MCF 10A (cell line): ENCODE measurements at regions not wholly inside any gene's neighbourhood (a gene's known extent, or its start where the extent isn't known, plus 50 kb on each side); places are given as distances from the start of the nearest gene placed in this dataset.
A peak's percentile ranks its signal among the peaks of the same experiment; 100 is the strongest.

ENCODE experiments used
- BruUV-seq: library from RNA; stranded (reverse); fragments of 400-500 nt; replicated peaks from 2 replicates; lab custom pipeline; 2021; lab: Mats Ljungman, UMichigan
- CTCF ChIA-PET: fragments of 300-600 bp; sonication (Branson Sonifier 250); formaldehyde crosslinking; extraction: SDS; loops from one replicate; lab custom pipeline; 2021; ENCODE audit warnings: antibody characterized with exemption, inconsistent platforms; lab: Yijun Ruan, JAX
- POLR2A ChIA-PET: fragments of 300-600, 350-650 bp; sonication (Branson Sonifier 250); formaldehyde crosslinking; extraction: SDS; loops from one replicate; lab custom pipeline; 2020; ENCODE audit warnings: antibody characterized with exemption, inconsistent platforms; lab: Yijun Ruan, JAX
- DNase-seq: peaks from one replicate; pipeline ENCODE4 v3.0.0-alpha.2; 2018; ENCODE audit not compliant: unreplicated experiment
- H3K27ac Mint-ChIP-seq: one replicate; pipeline ENCODE4 v1.8.0; 2022; ENCODE audit warnings: mild to moderate bottlenecking, low read depth, mixed read lengths; ENCODE audit not compliant: unreplicated experiment
- H3K27me3 Mint-ChIP-seq: one replicate; pipeline ENCODE4 v1.8.0; 2022; ENCODE audit warnings: mixed read lengths; ENCODE audit not compliant: insufficient read depth, unreplicated experiment
- H3K36me3 Mint-ChIP-seq: one replicate; pipeline ENCODE4 v1.8.0; 2022; ENCODE audit warnings: mild to moderate bottlenecking, moderate library complexity, mixed read lengths; ENCODE audit not compliant: insufficient read depth, unreplicated experiment
- H3K4me1 Mint-ChIP-seq: one replicate; pipeline ENCODE4 v1.8.0; 2022; ENCODE audit warnings: mixed read lengths; ENCODE audit not compliant: insufficient read depth, unreplicated experiment
- H3K4me3 Mint-ChIP-seq: one replicate; pipeline ENCODE4 v1.8.0; 2022; ENCODE audit warnings: mild to moderate bottlenecking, moderate library complexity, mixed read lengths; ENCODE audit not compliant: unreplicated experiment
- H3K9me3 Mint-ChIP-seq: one replicate; pipeline ENCODE4 v1.8.0; 2022; ENCODE audit warnings: mixed read lengths; ENCODE audit not compliant: unreplicated experiment
- CTCF ChIP-seq: fragments of 200-600 bp; IDR thresholded peaks from one replicate; pipeline ENCODE4 v1.8.0; 2022; ENCODE audit warnings: antibody characterized with exemption, mild to moderate bottlenecking; ENCODE audit not compliant: unreplicated experiment
- intact Hi-C: fragments of 100-400 bp; cut with micrococcal nuclease; formaldehyde crosslinking; loops from 2 replicates; pipeline ENCODE4 v1.14.1; 2022

DNA sequence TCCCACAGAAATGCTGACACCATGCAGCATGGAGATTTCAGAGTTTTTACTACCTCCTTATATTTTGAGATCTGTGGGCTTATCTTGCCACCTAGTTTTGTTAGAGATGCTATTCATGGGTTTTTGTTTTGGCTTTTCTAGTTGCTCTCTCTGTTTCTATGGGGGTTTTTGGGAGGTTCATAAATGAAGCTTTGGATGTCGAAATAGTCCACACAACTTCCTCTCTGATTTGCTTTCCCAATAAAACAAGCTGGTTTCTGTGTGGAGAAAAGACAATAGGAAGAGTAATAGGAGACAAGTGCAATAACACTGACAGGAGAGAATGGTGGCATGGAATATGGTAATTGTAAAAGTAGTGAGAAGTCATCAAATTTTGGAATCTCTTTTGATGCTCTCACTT lies 106.8 kb upstream of the GPR149 start:
- H3K4me3 Mint-ChIP-seq = no peak overlapping the region
- ChIA-PET POLR2A (interaction anchor here (0.7 kb wide), 1 partner anchor 36 kb away, joined by 3 read pairs; no protein-coding TSS in a partner anchor), CTCF (no interaction called here)
- H3K4me1 Mint-ChIP-seq = peaks cover 20% of the 10 kb centered on the region
- no peak for TF ChIP-seq CTCF
- H3K9me3 Mint-ChIP-seq = peaks cover 16% of the 10 kb centered on the region
- intact Hi-C loops = no loop called here
- no peaks in the 10 kb centered on the region for H3K36me3 Mint-ChIP-seq
- no TSS peak for BruUV-seq
- DNase-seq = no peak
- H3K27ac Mint-ChIP-seq = no peak overlapping the region
- H3K27me3 Mint-ChIP-seq = no peaks in the 10 kb centered on the region

GRCh38 chr3:154522036-154522602 lies 92.1 kb upstream of the GPR149 start:
- intact Hi-C loops = no loop called here
- no peak for TF ChIP-seq CTCF
- Mint-ChIP-seq H3K4me1 (no peaks in the 10 kb centered on the region), H3K27me3 (no peaks in the 10 kb centered on the region), H3K27ac (no peak overlapping the region), H3K9me3 (no peaks in the 10 kb centered on the region), H3K36me3 (no peaks in the 10 kb centered on the region), H3K4me3 (no peak overlapping the region)
- BruUV-seq = no TSS peak
- ChIA-PET CTCF (no interaction called here), POLR2A (interaction anchor here (0.7 kb wide), 1 partner anchor 138 kb away, joined by 3 read pairs; no protein-coding TSS in a partner anchor)
- DNase-seq = no peak

- POLR2A ChIA-PET = no interaction called here
- CTCF ChIA-PET = no interaction called here
- peaks cover 8% of the 10 kb centered on the region for H3K9me3 Mint-ChIP-seq
- intact Hi-C loops = no loop called here
- no peak overlapping the region for H3K27ac Mint-ChIP-seq
- TF ChIP-seq CTCF = no peak
- H3K4me1 Mint-ChIP-seq = no peaks in the 10 kb centered on the region
- BruUV-seq = no TSS peak
- H3K36me3 Mint-ChIP-seq = no peaks in the 10 kb centered on the region
- H3K27me3 Mint-ChIP-seq = no peaks in the 10 kb centered on the region
- no peak overlapping the region for H3K4me3 Mint-ChIP-seq
- DNase-seq = peak; percentile 5
These were observed 87.4 kb upstream of the GPR149 start for GRCh38 chr3:154517404-154517803.

DNA sequence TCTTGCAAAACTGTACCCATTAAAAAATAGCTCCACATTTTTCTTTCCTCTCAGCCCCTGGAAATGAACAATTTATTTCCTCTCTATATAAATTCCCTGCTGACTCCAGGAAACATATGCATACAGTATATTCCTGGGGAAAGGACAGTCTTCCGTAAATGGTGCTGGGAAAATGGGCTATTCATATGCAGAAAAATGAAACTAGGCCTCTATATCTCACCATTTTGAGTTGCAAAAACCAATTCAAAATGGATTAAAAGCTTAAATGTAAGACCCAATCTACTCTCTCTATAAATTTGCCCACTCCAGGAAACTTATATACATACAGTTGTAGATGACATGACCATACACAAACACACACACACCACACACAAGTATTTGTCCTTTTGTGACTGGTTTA lies 85.9 kb upstream of the GPR149 start:
- Mint-ChIP-seq H3K4me3 (no peak overlapping the region), H3K9me3 (peaks cover 8% of the 10 kb centered on the region), H3K4me1 (no peaks in the 10 kb centered on the region), H3K36me3 (no peaks in the 10 kb centered on the region), H3K27ac (no peak overlapping the region), H3K27me3 (no peaks in the 10 kb centered on the region)
- TF ChIP-seq CTCF = no peak
- CTCF ChIA-PET = no interaction called here
- BruUV-seq = no TSS peak
- POLR2A ChIA-PET = interaction anchor here (1.1 kb wide), 1 partner anchor 13 kb away, joined by 3 read pairs; no protein-coding TSS in a partner anchor
- no peak for DNase-seq
- intact Hi-C loops = no loop called here
